H9 (cell line): ENCODE measurements at regions not wholly inside any gene's neighbourhood (a gene's known extent, or its start where the extent isn't known, plus 50 kb on each side); places are given as distances from the start of the nearest gene placed in this dataset.

ENCODE experiments used
- DNase-seq: peaks from one replicate; pipeline ENCODE4 v3.0.0-alpha.2; 2017
- H2AFZ ChIP-seq: one replicate; pipeline ENCODE4 v1.6.1; 2013; ENCODE audit warnings: mild to moderate bottlenecking, low read length, control low read depth, moderate library complexity
- H2AK5ac ChIP-seq: 2 replicates; pipeline ENCODE4 v1.6.1; 2013; ENCODE audit warnings: low read length, control low read depth, mixed read lengths; ENCODE audit not compliant: insufficient read length
- H2BK120ac ChIP-seq: one replicate; pipeline ENCODE4 v1.6.1; 2013; ENCODE audit warnings: low read depth, mild to moderate bottlenecking, low read length, control low read depth, inconsistent platforms; ENCODE audit not compliant: poor library complexity, severe bottlenecking
- H2BK12ac ChIP-seq: 2 replicates; pipeline ENCODE4 v1.6.1; 2013; ENCODE audit warnings: low read length, control low read depth, mixed read lengths, low read depth; ENCODE audit not compliant: insufficient read length
- H2BK15ac ChIP-seq: 2 replicates; pipeline ENCODE4 v1.6.1; 2013; ENCODE audit warnings: low read depth, low read length, control low read depth
- H2BK20ac ChIP-seq: one replicate; pipeline ENCODE4 v1.6.1; 2013; ENCODE audit warnings: low read depth, mild to moderate bottlenecking, low read length, control low read depth, inconsistent platforms; ENCODE audit not compliant: poor library complexity, severe bottlenecking
- H2BK5ac ChIP-seq: 2 replicates; pipeline ENCODE4 v1.6.1; 2013; ENCODE audit warnings: low read length, control low read depth, mixed read lengths; ENCODE audit not compliant: insufficient read length
- H3K14ac ChIP-seq: 2 replicates; pipeline ENCODE4 v1.6.1; 2013; ENCODE audit warnings: low read length, control low read depth; ENCODE audit not compliant: insufficient read depth
- H3K18ac ChIP-seq: 2 replicates; pipeline ENCODE4 v1.6.1; 2013; ENCODE audit warnings: low read depth, mild to moderate bottlenecking, mixed read lengths, low read length, control low read depth; ENCODE audit not compliant: insufficient read length
- H3K23ac ChIP-seq: 2 replicates; pipeline ENCODE4 v1.6.1; 2013; ENCODE audit warnings: low read length, control low read depth, mixed read lengths, low read depth; ENCODE audit not compliant: insufficient read length
- H3K23me2 ChIP-seq: 2 replicates; pipeline ENCODE4 v1.6.1; 2013; ENCODE audit warnings: low read depth, mild to moderate bottlenecking, mixed read lengths, low read length, control low read depth; ENCODE audit not compliant: insufficient read length, poor library complexity, severe bottlenecking
- H3K27ac ChIP-seq: 2 replicates; pipeline ENCODE4 v1.5.1; 2013; ENCODE audit warnings: low read length, control low read depth, mixed read lengths, low read depth; ENCODE audit not compliant: insufficient read length
- H3K27me3 ChIP-seq: 2 replicates; pipeline ENCODE4 v1.6.1; 2013; ENCODE audit warnings: low read length, control low read depth, inconsistent platforms; ENCODE audit not compliant: insufficient read depth
- H3K4ac ChIP-seq: 2 replicates; pipeline ENCODE4 v1.6.1; 2013; ENCODE audit warnings: low read depth, mild to moderate bottlenecking, control low read depth, inconsistent platforms, low read length, moderate library complexity
- H3K4me1 ChIP-seq: 2 replicates; pipeline ENCODE4 v1.6.1; 2013; ENCODE audit warnings: low read length, control low read depth, inconsistent platforms; ENCODE audit not compliant: insufficient read depth
- H3K4me2 ChIP-seq: 2 replicates; pipeline ENCODE4 v1.6.1; 2013; ENCODE audit warnings: low read length, control low read depth, mixed read lengths; ENCODE audit not compliant: insufficient read length, insufficient read depth
- H3K56ac ChIP-seq: 2 replicates; pipeline ENCODE4 v1.6.1; 2013; ENCODE audit warnings: low read depth, mild to moderate bottlenecking, mixed read lengths, low read length, control low read depth; ENCODE audit not compliant: insufficient read length
- H3K79me1 ChIP-seq: 2 replicates; pipeline ENCODE4 v1.6.1; 2013; ENCODE audit warnings: low read depth, mild to moderate bottlenecking, moderate library complexity, low read length, control low read depth, inconsistent platforms; ENCODE audit not compliant: insufficient read depth, poor library complexity, severe bottlenecking
- H3K79me2 ChIP-seq: 2 replicates; pipeline ENCODE4 v1.6.1; 2013; ENCODE audit warnings: low read length, control low read depth, inconsistent platforms; ENCODE audit not compliant: insufficient read depth
- H3K9ac ChIP-seq: 2 replicates; pipeline ENCODE4 v1.6.1; 2013; ENCODE audit warnings: low read length, control low read depth, mixed read lengths; ENCODE audit not compliant: insufficient read length; ENCODE audit errors: extremely low read depth
- H3K9me3 ChIP-seq: one replicate; pipeline ENCODE4 v1.6.1; 2013; ENCODE audit warnings: low read depth, low read length, inconsistent platforms; ENCODE audit not compliant: control insufficient read depth
- H3T11ph ChIP-seq: one replicate; pipeline ENCODE4 v1.6.1; 2013; ENCODE audit warnings: mild to moderate bottlenecking, low read length, control low read depth, inconsistent platforms
- H4K20me1 ChIP-seq: one replicate; pipeline ENCODE4 v1.6.1; 2013; ENCODE audit not compliant: control insufficient read depth, insufficient read length, insufficient read depth
- H4K5ac ChIP-seq: 2 replicates; pipeline ENCODE4 v1.6.1; 2013; ENCODE audit warnings: low read depth, mild to moderate bottlenecking, mixed read lengths, low read length, control low read depth; ENCODE audit not compliant: insufficient read length
- H4K8ac ChIP-seq: replicated peaks from 2 replicates; pipeline ENCODE4 v1.6.1; 2013; ENCODE audit warnings: low read length, control low read depth, mixed read lengths, low read depth; ENCODE audit not compliant: insufficient read length
- H4K91ac ChIP-seq: 2 replicates; pipeline ENCODE4 v1.6.1; 2013; ENCODE audit warnings: low read depth, mild to moderate bottlenecking, moderate library complexity, mixed read lengths, low read length, control low read depth; ENCODE audit not compliant: insufficient read length
- H3K27ac Mint-ChIP-seq, 3 experiments: 2 replicates in 2 of 3; 3 replicates in 1 of 3; pipeline ENCODE4 v1.8.0; 2020 to 2021; ENCODE audit warnings: mixed read lengths in 3 of 3, mild to moderate bottlenecking in 1 of 3, moderate library complexity in 1 of 3
- H3K27me3 Mint-ChIP-seq: 2 replicates; pipeline ENCODE4 v1.8.0; 2021; ENCODE audit warnings: low read depth, mild to moderate bottlenecking, moderate library complexity, mixed read lengths
- H3K36me3 Mint-ChIP-seq, 3 experiments: 2 replicates in 2 of 3; 3 replicates in 1 of 3; pipeline ENCODE4 v1.8.0; 2020 to 2021; ENCODE audit warnings: low read depth in 3 of 3, mixed read lengths in 3 of 3; ENCODE audit not compliant: insufficient read depth in 1 of 3
- H3K4me1 Mint-ChIP-seq, 2 experiments: 2 replicates each; pipeline ENCODE4 v1.8.0; 2020; ENCODE audit warnings: mixed read lengths in 2 of 2
- H3K4me3 Mint-ChIP-seq, 2 experiments: 2 replicates in 1 of 2; 3 replicates in 1 of 2; pipeline ENCODE4 v1.8.0; 2020 to 2021; ENCODE audit warnings: mild to moderate bottlenecking in 2 of 2, mixed read lengths in 2 of 2, moderate library complexity in 1 of 2
- H3K9me3 Mint-ChIP-seq, 2 experiments: 2 replicates in 1 of 2; 3 replicates in 1 of 2; pipeline ENCODE4 v1.8.0; 2020; ENCODE audit warnings: mild to moderate bottlenecking in 2 of 2, mixed read lengths in 2 of 2, moderate library complexity in 1 of 2
- CTCF ChIP-seq: fragments of 200-600 bp; sonication (generic); conservative IDR thresholded peaks from 3 replicates; pipeline ENCODE4 v1.8.0; 2021; ENCODE audit warnings: antibody characterized with exemption, mild to moderate bottlenecking
- WGBS: extraction: QIAGEN DNeasy Blood & Tissue Kit; methylation state at CpG from one replicate; pipeline ENCODE4 v1.1.7; 2013; ENCODE audit warnings: missing lambda C conversion rate, low lambda C conversion rate, mixed read lengths; ENCODE audit not compliant: insufficient read length; ENCODE audit errors: extremely low coverage; 5-methylcytosine and 5-hydroxymethylcytosine counted together

DNA sequence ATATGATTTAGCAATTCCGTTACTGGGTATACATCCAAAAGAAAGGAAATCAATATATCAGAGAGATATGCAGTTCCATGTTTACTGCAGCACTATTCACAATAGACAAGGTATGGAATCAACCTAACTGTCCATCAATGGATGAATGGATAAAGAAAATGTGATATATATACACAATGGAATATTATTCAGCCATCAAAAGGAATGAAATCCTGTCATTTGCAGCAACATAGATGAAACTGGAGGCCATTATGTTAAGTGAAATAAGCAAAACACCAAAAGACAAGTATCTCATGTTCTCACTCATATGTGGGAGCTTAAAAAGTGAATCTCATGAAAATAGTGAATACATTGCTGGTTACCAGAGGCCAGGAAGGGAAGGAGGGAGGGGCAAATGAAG is 390.8 kb downstream of the ZFHX3 start:
- DNase-seq, result no peak
- no peak overlapping the region for H3K4me2 ChIP-seq
- no peaks in the 10 kb centered on the region for H3K23me2 ChIP-seq
- Mint-ChIP-seq H3K36me3 (peaks cover 0 to 8% (median 7%) of the 10 kb centered on the region in 3 experiments; a peak in 6 of 7 replicates), H3K9me3 (peaks cover 2 to 9% of the 10 kb centered on the region in 2 experiments; a peak in 4 of 5 replicates), H3K27ac (no peak overlapping the region), H3K4me3 (no peak overlapping the region), H3K4me1 (no peaks in the 10 kb centered on the region), H3K27me3 (no peaks in the 10 kb centered on the region; the same call in 1 of the 2 replicates)
- H3K27ac ChIP-seq, result no peak overlapping the region
- H2BK12ac ChIP-seq, result no peak overlapping the region
- H2BK120ac ChIP-seq, result no peak overlapping the region
- H3K79me1 ChIP-seq, result peaks cover 2% of the 10 kb centered on the region
- H3K27me3 ChIP-seq, result no peaks in the 10 kb centered on the region
- H3K9ac ChIP-seq, result no peak overlapping the region
- H2BK5ac ChIP-seq, result no peak overlapping the region
- H2AFZ ChIP-seq, result no peak overlapping the region
- H3K4me1 ChIP-seq, result no peaks in the 10 kb centered on the region; the same call in 1 of the 2 replicates
- TF ChIP-seq CTCF, result no peak
- no peak overlapping the region for H3K18ac ChIP-seq
- H3T11ph ChIP-seq, result no peak overlapping the region
- no peaks in the 10 kb centered on the region for H3K9me3 ChIP-seq
- no peak overlapping the region for H2BK20ac ChIP-seq
- H4K5ac ChIP-seq, result no peak overlapping the region
- H2AK5ac ChIP-seq, result no peak overlapping the region
- no peak overlapping the region for H3K14ac ChIP-seq
- no peak overlapping the region for H3K4ac ChIP-seq
- H4K8ac ChIP-seq, result no peak overlapping the region
- H3K79me2 ChIP-seq, result no peaks in the 10 kb centered on the region; the same call in 1 of the 2 replicates
- H4K20me1 ChIP-seq, result no peaks in the 10 kb centered on the region
- no peak overlapping the region for H2BK15ac ChIP-seq
- no peak overlapping the region for H3K23ac ChIP-seq
- no peak overlapping the region for H3K56ac ChIP-seq
- no peak overlapping the region for H4K91ac ChIP-seq
- WGBS, result no CpG with 5 or more reads among the region's 1 CpG
